Endodermal cell (in vitro differentiated cells): ENCODE measurements at regions not wholly inside any gene's neighbourhood (a gene's known extent, or its start where the extent isn't known, plus 50 kb on each side); places are given as distances from the start of the nearest gene placed in this dataset.
A peak's percentile ranks its signal among the peaks of the same experiment; 100 is the strongest.

Experiments
- DNase-seq: peaks from one replicate; pipeline ENCODE4 v3.0.0-alpha.2; 2017
- H3K27ac ChIP-seq: 2 replicates; pipeline ENCODE4 v1.5.1; 2013; ENCODE audit warnings: mild to moderate bottlenecking, low read depth, low read length, moderate library complexity
- H3K27me3 ChIP-seq: 2 replicates; pipeline ENCODE4 v1.6.1; 2013; ENCODE audit warnings: mild to moderate bottlenecking, low read length, moderate library complexity; ENCODE audit not compliant: insufficient read depth, control insufficient read depth, poor library complexity, severe bottlenecking
- H3K36me3 ChIP-seq: 2 replicates; pipeline ENCODE4 v1.7.0; 2013; ENCODE audit warnings: mild to moderate bottlenecking, low read length, moderate library complexity; ENCODE audit not compliant: control insufficient read depth, insufficient read depth
- H3K4me1 ChIP-seq: one replicate; pipeline ENCODE4 v1.7.0; 2013; ENCODE audit warnings: low read length; ENCODE audit not compliant: control insufficient read depth, insufficient read depth
- H3K4me3 ChIP-seq: 2 replicates; pipeline ENCODE4 v1.5.1; 2013; ENCODE audit warnings: mild to moderate bottlenecking, low read length, moderate library complexity
- H3K9ac ChIP-seq: 2 replicates; pipeline ENCODE4 v1.6.1; 2013; ENCODE audit warnings: mild to moderate bottlenecking, low read length, moderate library complexity; ENCODE audit not compliant: poor library complexity, severe bottlenecking; ENCODE audit errors: extremely low read depth
- H3K9me3 ChIP-seq: 2 replicates; pipeline ENCODE4 v1.6.1; 2013; ENCODE audit warnings: mild to moderate bottlenecking, low read length, moderate library complexity; ENCODE audit not compliant: control insufficient read depth
- H3K27ac Mint-ChIP-seq: 2 replicates; pipeline ENCODE4 v1.8.0; 2020; ENCODE audit warnings: mixed read lengths
- H3K27me3 Mint-ChIP-seq: 2 replicates; pipeline ENCODE4 v1.8.0; 2021; ENCODE audit warnings: mild to moderate bottlenecking, mixed read lengths; ENCODE audit not compliant: insufficient read depth
- H3K36me3 Mint-ChIP-seq: 2 replicates; pipeline ENCODE4 v1.8.0; 2020; ENCODE audit warnings: low read depth, mixed read lengths
- H3K4me1 Mint-ChIP-seq: 2 replicates; pipeline ENCODE4 v1.8.0; 2020; ENCODE audit warnings: mixed read lengths
- H3K4me3 Mint-ChIP-seq: 2 replicates; pipeline ENCODE4 v1.8.0; 2020; ENCODE audit warnings: mild to moderate bottlenecking, moderate library complexity, mixed read lengths
- H3K9me3 Mint-ChIP-seq: 2 replicates; pipeline ENCODE4 v1.8.0; 2020; ENCODE audit warnings: mild to moderate bottlenecking, mixed read lengths
- WGBS, 2 experiments: methylation state at CpG; one replicate each; pipeline versions ENCODE4 v1.1.5 to v1.1.7; 2013; ENCODE audit warnings: missing lambda C conversion rate in 2 of 2, mixed read lengths in 1 of 2; ENCODE audit not compliant: insufficient coverage in 1 of 2, insufficient read length in 1 of 2; 5-methylcytosine and 5-hydroxymethylcytosine counted together
- TF ChIP-seq, protein P1 (sequence below): fragments of 200-600 bp; sonication (generic); conservative IDR thresholded peaks from 2 replicates; pipeline ENCODE4 v1.5.0; 2021; ENCODE audit warnings: antibody characterized with exemption, mild to moderate bottlenecking

- H3K9me3 Mint-ChIP-seq = no peaks in the 10 kb centered on the region
- H3K4me1 Mint-ChIP-seq = peaks cover 23% of the 10 kb centered on the region
- H3K4me3 ChIP-seq = no peak overlapping the region
- peaks cover 7% of the 10 kb centered on the region for H3K9me3 ChIP-seq
- no peaks in the 10 kb centered on the region for H3K36me3 Mint-ChIP-seq
- 26 to 44% methylated on average over 4 to 5 of the region's 5 CpGs for WGBS, 2 experiments
- peaks cover 11% of the 10 kb centered on the region for H3K27me3 Mint-ChIP-seq
- TF ChIP-seq, protein P1, sequence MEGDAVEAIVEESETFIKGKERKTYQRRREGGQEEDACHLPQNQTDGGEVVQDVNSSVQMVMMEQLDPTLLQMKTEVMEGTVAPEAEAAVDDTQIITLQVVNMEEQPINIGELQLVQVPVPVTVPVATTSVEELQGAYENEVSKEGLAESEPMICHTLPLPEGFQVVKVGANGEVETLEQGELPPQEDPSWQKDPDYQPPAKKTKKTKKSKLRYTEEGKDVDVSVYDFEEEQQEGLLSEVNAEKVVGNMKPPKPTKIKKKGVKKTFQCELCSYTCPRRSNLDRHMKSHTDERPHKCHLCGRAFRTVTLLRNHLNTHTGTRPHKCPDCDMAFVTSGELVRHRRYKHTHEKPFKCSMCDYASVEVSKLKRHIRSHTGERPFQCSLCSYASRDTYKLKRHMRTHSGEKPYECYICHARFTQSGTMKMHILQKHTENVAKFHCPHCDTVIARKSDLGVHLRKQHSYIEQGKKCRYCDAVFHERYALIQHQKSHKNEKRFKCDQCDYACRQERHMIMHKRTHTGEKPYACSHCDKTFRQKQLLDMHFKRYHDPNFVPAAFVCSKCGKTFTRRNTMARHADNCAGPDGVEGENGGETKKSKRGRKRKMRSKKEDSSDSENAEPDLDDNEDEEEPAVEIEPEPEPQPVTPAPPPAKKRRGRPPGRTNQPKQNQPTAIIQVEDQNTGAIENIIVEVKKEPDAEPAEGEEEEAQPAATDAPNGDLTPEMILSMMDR = no peak
- no peaks in the 10 kb centered on the region for H3K27me3 ChIP-seq
- H3K9ac ChIP-seq = no peak overlapping the region
- H3K4me1 ChIP-seq = peaks cover 12% of the 10 kb centered on the region
- DNase-seq = peak; percentile 69
- no peaks in the 10 kb centered on the region for H3K36me3 ChIP-seq
- peak overlapping the region; percentile 21 for H3K27ac ChIP-seq
- H3K27ac Mint-ChIP-seq = peak overlapping the region; percentile 77
- H3K4me3 Mint-ChIP-seq = no peak overlapping the region
These were observed 167.6 kb downstream of the INSIG2 start for GRCh38 chr2:118255771-118256372.

DNA sequence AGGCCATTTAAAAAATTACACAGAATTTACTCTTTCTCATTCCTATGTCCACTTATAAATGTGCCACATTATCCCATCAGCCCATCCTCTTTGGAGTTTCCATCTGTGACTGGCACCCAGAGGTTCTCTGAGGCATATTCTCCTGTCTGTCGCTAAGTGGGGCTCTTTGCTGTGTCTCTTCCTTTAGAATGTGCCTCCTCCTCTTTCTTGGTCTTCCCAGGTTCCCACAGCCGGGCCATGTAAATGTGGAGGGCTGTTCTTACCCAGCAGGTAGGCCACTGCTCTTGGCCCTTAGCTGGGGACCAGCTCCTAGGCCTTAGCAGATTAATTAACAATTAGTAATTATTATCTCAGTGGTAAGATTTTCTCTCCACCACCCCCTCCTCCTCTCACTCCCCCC lies 167.0 kb downstream of the INSIG2 start:
- no peaks in the 10 kb centered on the region for H3K36me3 ChIP-seq
- H3K4me1 ChIP-seq = peaks cover 12% of the 10 kb centered on the region
- H3K4me3 Mint-ChIP-seq = no peak overlapping the region
- H3K27ac Mint-ChIP-seq = no peak overlapping the region
- no peaks in the 10 kb centered on the region for H3K27me3 ChIP-seq
- peaks cover 23% of the 10 kb centered on the region for H3K4me1 Mint-ChIP-seq
- H3K27me3 Mint-ChIP-seq = peaks cover 14% of the 10 kb centered on the region
- no peak overlapping the region for H3K27ac ChIP-seq
- 87% methylated on average over 2 of the region's 2 CpGs; no CpG with 5 or more reads in 1 of the 2 experiments for WGBS, 2 experiments
- TF ChIP-seq, protein P1 = no peak
- no peak overlapping the region for H3K9ac ChIP-seq
- peaks cover 7% of the 10 kb centered on the region for H3K9me3 ChIP-seq
- peak; percentile 66 for DNase-seq
- no peaks in the 10 kb centered on the region for H3K36me3 Mint-ChIP-seq
- H3K9me3 Mint-ChIP-seq = no peaks in the 10 kb centered on the region
- peak overlapping the region; percentile 5 for H3K4me3 ChIP-seq

GRCh38 chr2:118254116-118254515 lies 165.8 kb downstream of the INSIG2 start:
- Mint-ChIP-seq H3K36me3 (no peaks in the 10 kb centered on the region), H3K9me3 (no peaks in the 10 kb centered on the region), H3K4me3 (no peak overlapping the region), H3K27ac (no peak overlapping the region), H3K27me3 (peaks cover 21% of the 10 kb centered on the region), H3K4me1 (peaks cover 28% of the 10 kb centered on the region)
- peaks cover 12% of the 10 kb centered on the region for H3K4me1 ChIP-seq
- no peak overlapping the region for H3K4me3 ChIP-seq
- DNase-seq = peak; percentile 32
- TF ChIP-seq, protein P1 = no peak
- WGBS, 2 experiments = 96 to 100% methylated on average over 1 to 2 of the region's 2 CpGs
- no peak overlapping the region for H3K27ac ChIP-seq
- H3K9me3 ChIP-seq = peaks cover 7% of the 10 kb centered on the region
- H3K27me3 ChIP-seq = no peaks in the 10 kb centered on the region
- no peak overlapping the region for H3K9ac ChIP-seq
- no peaks in the 10 kb centered on the region for H3K36me3 ChIP-seq
